ENCODE measurements at regions not wholly inside any gene's neighbourhood (a gene's known extent, or its start where the extent isn't known, plus 50 kb on each side); places are given as distances from the start of the nearest gene placed in this dataset.

DNA sequence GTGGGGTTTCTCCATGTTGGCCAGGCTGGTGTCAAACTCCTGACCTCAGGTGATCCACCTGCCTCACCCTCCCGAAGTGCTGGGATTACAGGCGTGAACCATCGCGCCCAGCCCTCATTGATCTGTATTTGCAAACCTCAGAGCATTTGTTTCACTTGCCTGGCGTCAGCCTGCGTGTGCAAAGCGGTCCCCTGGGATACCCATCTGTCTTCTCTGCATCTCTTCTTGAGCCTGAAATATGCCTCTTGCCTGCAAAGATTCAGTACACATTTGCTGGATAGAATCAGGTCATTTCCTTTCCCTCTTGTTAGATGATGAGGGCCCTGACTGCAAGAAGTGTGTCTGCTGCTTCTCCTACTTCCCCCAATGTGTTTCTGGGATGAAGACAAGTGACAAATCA lies 1291.0 kb downstream of the TBC1D22A start:
- ChIA-PET POLR2A (no interaction called here), CTCF (no interaction called here)
- Histone ChIP-seq H3K36me3 (ENCODE audit: control insufficient read depth, insufficient read depth, low read length) (no peaks in the 10 kb centered on the region), H3K27me3 (ENCODE audit: control insufficient read depth, insufficient read depth, low read length) (no peaks in the 10 kb centered on the region), H3K4me3 (ENCODE audit: low read depth, low read length) (no peak overlapping the region)
- no peak for DNase-seq (ENCODE audit: low read depth)
- TF ChIP-seq, protein P1, sequence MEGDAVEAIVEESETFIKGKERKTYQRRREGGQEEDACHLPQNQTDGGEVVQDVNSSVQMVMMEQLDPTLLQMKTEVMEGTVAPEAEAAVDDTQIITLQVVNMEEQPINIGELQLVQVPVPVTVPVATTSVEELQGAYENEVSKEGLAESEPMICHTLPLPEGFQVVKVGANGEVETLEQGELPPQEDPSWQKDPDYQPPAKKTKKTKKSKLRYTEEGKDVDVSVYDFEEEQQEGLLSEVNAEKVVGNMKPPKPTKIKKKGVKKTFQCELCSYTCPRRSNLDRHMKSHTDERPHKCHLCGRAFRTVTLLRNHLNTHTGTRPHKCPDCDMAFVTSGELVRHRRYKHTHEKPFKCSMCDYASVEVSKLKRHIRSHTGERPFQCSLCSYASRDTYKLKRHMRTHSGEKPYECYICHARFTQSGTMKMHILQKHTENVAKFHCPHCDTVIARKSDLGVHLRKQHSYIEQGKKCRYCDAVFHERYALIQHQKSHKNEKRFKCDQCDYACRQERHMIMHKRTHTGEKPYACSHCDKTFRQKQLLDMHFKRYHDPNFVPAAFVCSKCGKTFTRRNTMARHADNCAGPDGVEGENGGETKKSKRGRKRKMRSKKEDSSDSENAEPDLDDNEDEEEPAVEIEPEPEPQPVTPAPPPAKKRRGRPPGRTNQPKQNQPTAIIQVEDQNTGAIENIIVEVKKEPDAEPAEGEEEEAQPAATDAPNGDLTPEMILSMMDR (IDR thresholded peaks at IDR 0.05; ENCODE audit: insufficient read depth, low read depth, low read length) = no peak

- Histone ChIP-seq H3K4me3 (ENCODE audit: low read depth, low read length) (no peak overlapping the region), H3K36me3 (ENCODE audit: control insufficient read depth, insufficient read depth, low read length) (no peaks in the 10 kb centered on the region), H3K27me3 (ENCODE audit: control insufficient read depth, insufficient read depth, low read length) (no peaks in the 10 kb centered on the region)
- CTCF ChIA-PET = no interaction called here
- POLR2A ChIA-PET = no interaction called here
- TF ChIP-seq, protein P1 (IDR thresholded peaks at IDR 0.05; ENCODE audit: insufficient read depth, low read depth, low read length) = no peak
- DNase-seq (ENCODE audit: low read depth) = no peak
Measured at GRCh38 chr22:48052621-48052890, 1290.1 kb downstream of the TBC1D22A start.

- no peak for DNase-seq (ENCODE audit: low read depth)
- ChIA-PET POLR2A (no interaction called here), CTCF (no interaction called here)
- no peaks in the 10 kb centered on the region for H3K27me3 ChIP-seq (ENCODE audit: control insufficient read depth, insufficient read depth, low read length)
- TF ChIP-seq, protein P1 (IDR thresholded peaks at IDR 0.05; ENCODE audit: insufficient read depth, low read depth, low read length) = no peak
- H3K4me3 ChIP-seq (ENCODE audit: low read depth, low read length) = no peak overlapping the region
- H3K36me3 ChIP-seq (ENCODE audit: control insufficient read depth, insufficient read depth, low read length) = no peaks in the 10 kb centered on the region
Measured at GRCh38 chr22:48051796-48052620, 1289.6 kb downstream of the TBC1D22A start.

GRCh38 chr22:48050836-48051235 lies 1288.4 kb downstream of the TBC1D22A start:
- CTCF ChIA-PET = no interaction called here

GRCh38 chr22:48049116-48049515 lies 1286.7 kb downstream of the TBC1D22A start:
- TF ChIP-seq, protein P1 (IDR thresholded peaks at IDR 0.05; ENCODE audit: insufficient read depth, low read depth, low read length) = no peak
- Histone ChIP-seq H3K36me3 (ENCODE audit: control insufficient read depth, insufficient read depth, low read length) (no peaks in the 10 kb centered on the region), H3K4me3 (ENCODE audit: low read depth, low read length) (no peak overlapping the region), H3K27me3 (ENCODE audit: control insufficient read depth, insufficient read depth, low read length) (no peaks in the 10 kb centered on the region)
- ChIA-PET CTCF (no interaction called here), POLR2A (no interaction called here)
- DNase-seq (ENCODE audit: low read depth) = no peak

More at GRCh38 chr22:48050836-48051235, 1288.4 kb downstream of the TBC1D22A start:
- TF ChIP-seq, protein P1 (IDR thresholded peaks at IDR 0.05; ENCODE audit: insufficient read depth, low read depth, low read length) = no peak
- Histone ChIP-seq H3K4me3 (ENCODE audit: low read depth, low read length) (no peak overlapping the region), H3K27me3 (ENCODE audit: control insufficient read depth, insufficient read depth, low read length) (no peaks in the 10 kb centered on the region), H3K36me3 (ENCODE audit: control insufficient read depth, insufficient read depth, low read length) (no peaks in the 10 kb centered on the region)
- DNase-seq (ENCODE audit: low read depth) = no peak
- POLR2A ChIA-PET = no interaction called here

All from BJ (cell line).